Esophagus muscularis mucosa (tissue), 4 donors: ENCODE measurements at regions not wholly inside any gene's neighbourhood (a gene's known extent, or its start where the extent isn't known, plus 50 kb on each side); places are given as distances from the start of the nearest gene placed in this dataset.

Experiments used
- DNase-seq: peaks from one replicate; pipeline ENCODE4 v3.0.0-alpha.2; 2017; ENCODE audit errors: extremely low spot score
- H3K27ac ChIP-seq, 4 donors: fragments of 200-600 bp; sonication (generic); replicated peaks in 1 of 4; 1 replicate in 3 of 4; 2 replicates in 1 of 4; pipeline ENCODE4 v1.5.1; 2016 to 2019; ENCODE audit warnings: mild to moderate bottlenecking in 1 of 4
- H3K27me3 ChIP-seq, 4 donors: fragments of 200-600 bp; sonication (generic); one replicate each; pipeline versions ENCODE4 v1.5.1 to v1.6.0; 2016 to 2019
- H3K36me3 ChIP-seq, 4 donors: fragments of 200-600 bp; sonication (generic); one replicate each; pipeline ENCODE4 v1.5.1; 2016 to 2019
- H3K4me1 ChIP-seq, 4 donors: fragments of 200-600 bp; sonication (generic); one replicate each; pipeline ENCODE4 v1.5.1; 2016 to 2019
- H3K4me3 ChIP-seq, 4 donors: fragments of 200-600 bp; sonication (generic); 1 replicate in 2 of 4; 2 replicates in 2 of 4; pipeline ENCODE4 v1.5.1; 2016 to 2019; ENCODE audit warnings: mild to moderate bottlenecking in 4 of 4, moderate library complexity in 1 of 4
- H3K9me3 ChIP-seq, 4 donors: fragments of 200-600 bp; sonication (generic); 1 replicate in 3 of 4; 2 replicates in 1 of 4; pipeline ENCODE4 v1.5.1; 2016 to 2019
- EP300 ChIP-seq: sonication (generic); formaldehyde crosslinking; IDR thresholded peaks from one replicate; pipeline ENCODE4 v1.6.1; 2017; ENCODE audit warnings: antibody characterized with exemption
- POLR2A ChIP-seq: fragments of 450-650 bp; IDR thresholded peaks from one replicate; pipeline ENCODE4 v1.6.1; 2017; ENCODE audit warnings: antibody characterized with exemption, moderate library complexity, mild to moderate bottlenecking, low read depth
- POLR2AphosphoS5 ChIP-seq, 2 donors: sonication (generic); formaldehyde crosslinking; IDR thresholded peaks; one replicate each; pipeline ENCODE4 v1.6.1; 2017; ENCODE audit warnings: antibody characterized with exemption in 2 of 2
- WGBS: methylation state at CpG from one replicate; pipeline ENCODE4 v1.1.5; 2018; 5-methylcytosine and 5-hydroxymethylcytosine counted together
- intact Hi-C: fragments of 100-400 bp; cut with DNase I; formaldehyde crosslinking; loops from one replicate; pipeline ENCODE4 v1.15.1; 2023
- TF ChIP-seq, protein P1 (sequence below), 3 experiments: fragments of 200-600 bp in 2 of 3; fragments of 450-650 bp in 1 of 3; sonication (generic) in 2 of 3; IDR thresholded peaks; one replicate each; pipeline ENCODE4 v1.5.1; 2017 to 2019; ENCODE audit warnings: antibody characterized with exemption in 3 of 3, mild to moderate bottlenecking in 2 of 3, moderate library complexity in 1 of 3

DNA sequence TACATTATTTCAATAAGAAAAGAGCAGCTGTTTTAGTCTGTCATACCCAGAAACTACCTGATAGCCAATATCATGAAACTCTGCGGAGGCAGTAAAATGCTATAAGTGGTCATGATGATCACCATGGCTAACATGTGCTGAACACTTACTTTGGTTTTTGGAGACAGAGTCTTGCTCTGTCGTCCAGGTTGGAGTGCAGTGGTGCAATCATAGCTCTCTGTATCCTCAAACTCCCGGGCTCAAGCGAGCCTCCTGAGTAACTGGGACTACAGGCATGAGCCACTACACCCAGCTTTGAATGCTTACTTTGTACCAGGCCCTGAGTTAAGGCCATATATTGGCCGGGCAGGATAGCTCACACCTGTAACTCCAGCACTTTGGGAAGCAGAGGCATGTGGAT is 101.2 kb upstream of the DHX40 start:
- no peak overlapping the region for H3K4me3 ChIP-seq
- H3K27ac ChIP-seq, result no peak overlapping the region
- 91% methylated on average over 5 of the region's 5 CpGs for WGBS
- H3K9me3 ChIP-seq, result no peaks in the 10 kb centered on the region
- intact Hi-C loops, result no loop called here
- TF ChIP-seq EP300 (no peak), POLR2AphosphoS5 (IDR thresholded peaks at IDR 0.05) (no peak), POLR2A (no peak)
- TF ChIP-seq, protein P1, sequence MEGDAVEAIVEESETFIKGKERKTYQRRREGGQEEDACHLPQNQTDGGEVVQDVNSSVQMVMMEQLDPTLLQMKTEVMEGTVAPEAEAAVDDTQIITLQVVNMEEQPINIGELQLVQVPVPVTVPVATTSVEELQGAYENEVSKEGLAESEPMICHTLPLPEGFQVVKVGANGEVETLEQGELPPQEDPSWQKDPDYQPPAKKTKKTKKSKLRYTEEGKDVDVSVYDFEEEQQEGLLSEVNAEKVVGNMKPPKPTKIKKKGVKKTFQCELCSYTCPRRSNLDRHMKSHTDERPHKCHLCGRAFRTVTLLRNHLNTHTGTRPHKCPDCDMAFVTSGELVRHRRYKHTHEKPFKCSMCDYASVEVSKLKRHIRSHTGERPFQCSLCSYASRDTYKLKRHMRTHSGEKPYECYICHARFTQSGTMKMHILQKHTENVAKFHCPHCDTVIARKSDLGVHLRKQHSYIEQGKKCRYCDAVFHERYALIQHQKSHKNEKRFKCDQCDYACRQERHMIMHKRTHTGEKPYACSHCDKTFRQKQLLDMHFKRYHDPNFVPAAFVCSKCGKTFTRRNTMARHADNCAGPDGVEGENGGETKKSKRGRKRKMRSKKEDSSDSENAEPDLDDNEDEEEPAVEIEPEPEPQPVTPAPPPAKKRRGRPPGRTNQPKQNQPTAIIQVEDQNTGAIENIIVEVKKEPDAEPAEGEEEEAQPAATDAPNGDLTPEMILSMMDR (IDR thresholded peaks at IDR 0.05), result no peak
- no peaks in the 10 kb centered on the region for H3K36me3 ChIP-seq
- H3K27me3 ChIP-seq, result no peaks in the 10 kb centered on the region
- peak; percentile 60 for DNase-seq
- no peaks in the 10 kb centered on the region for H3K4me1 ChIP-seq

DNA sequence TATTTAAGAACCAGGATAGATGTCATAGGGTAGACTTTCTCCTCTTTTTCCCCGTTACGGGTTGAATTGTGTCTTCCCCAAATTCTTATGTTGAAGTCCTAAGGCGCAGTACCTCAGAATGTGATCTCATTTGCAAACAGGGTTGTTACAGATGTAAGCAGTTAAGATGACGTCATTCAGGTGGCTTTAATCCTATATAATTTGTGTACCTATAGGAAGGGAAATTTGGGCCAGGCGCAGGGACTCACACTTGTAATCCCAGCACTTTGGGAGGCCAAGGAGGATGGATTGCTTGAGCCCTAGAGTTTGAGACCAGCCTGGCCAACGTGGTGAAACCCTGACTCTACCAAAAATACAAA is 99.5 kb upstream of the DHX40 start:
- 96% methylated on average over 6 of the region's 6 CpGs for WGBS
- Histone ChIP-seq H3K9me3 (no peaks in the 10 kb centered on the region), H3K36me3 (no peaks in the 10 kb centered on the region), H3K27me3 (no peaks in the 10 kb centered on the region), H3K4me3 (no peak overlapping the region), H3K27ac (no peak overlapping the region), H3K4me1 (no peaks in the 10 kb centered on the region)
- peak; percentile 47 for DNase-seq
- TF ChIP-seq POLR2A (no peak), POLR2AphosphoS5 (IDR thresholded peaks at IDR 0.05) (no peak), EP300 (no peak)
- TF ChIP-seq, protein P1 (IDR thresholded peaks at IDR 0.05), result no peak
- intact Hi-C loops, result no loop called here

DNA sequence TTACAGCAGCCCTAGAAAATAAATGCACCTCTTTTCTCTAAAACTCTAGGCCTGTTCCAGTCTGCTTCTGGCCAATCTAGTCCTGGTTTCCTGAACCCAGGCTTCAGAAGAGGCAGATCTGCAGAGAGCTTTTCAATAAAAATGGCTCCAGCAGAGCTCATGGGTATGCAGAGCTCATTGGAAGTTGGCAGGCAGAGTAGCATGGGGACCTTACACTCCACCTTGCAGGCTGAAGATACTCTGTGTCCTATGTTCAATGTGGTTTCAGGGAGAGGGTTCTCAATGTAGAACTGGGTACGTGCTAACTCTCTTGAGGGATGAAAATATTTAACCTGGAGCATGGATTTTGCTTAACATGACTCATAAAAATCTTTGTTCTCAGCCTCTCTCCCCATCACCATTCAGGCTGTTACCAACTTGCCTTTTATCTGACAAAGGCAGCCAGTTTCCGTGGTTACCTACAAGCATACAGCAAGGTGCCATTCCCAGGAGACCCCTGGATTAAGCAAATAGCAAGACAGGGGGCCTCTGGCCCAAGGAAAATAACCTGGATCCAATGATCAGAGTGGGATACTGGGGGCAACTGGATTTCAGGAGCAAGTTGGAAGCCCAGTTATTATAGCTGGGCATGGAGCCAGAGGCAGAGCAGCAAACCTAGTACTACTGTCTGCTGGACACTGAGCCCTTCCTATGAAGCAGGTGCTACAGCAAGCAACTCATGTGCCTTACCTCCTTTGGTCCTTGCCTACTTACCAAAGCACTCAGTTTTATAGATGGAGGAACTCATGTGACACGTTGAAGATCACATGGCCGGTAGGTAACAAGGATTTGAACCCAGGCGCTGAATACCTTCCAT is 98.2 kb upstream of the DHX40 start:
- Histone ChIP-seq H3K27me3 (no peaks in the 10 kb centered on the region), H3K36me3 (no peaks in the 10 kb centered on the region), H3K4me3 (no peak overlapping the region), H3K27ac (no peak overlapping the region), H3K4me1 (no peaks in the 10 kb centered on the region), H3K9me3 (no peaks in the 10 kb centered on the region)
- intact Hi-C loops, result no loop called here
- 87% methylated on average over 3 of the region's 5 CpGs for WGBS
- no peak for TF ChIP-seq POLR2AphosphoS5 (IDR thresholded peaks at IDR 0.05)
- no peak for TF ChIP-seq POLR2A
- TF ChIP-seq, protein P1 (IDR thresholded peaks at IDR 0.05), result no peak
- no peak for TF ChIP-seq EP300
- peak; percentile 66 for DNase-seq

DNA sequence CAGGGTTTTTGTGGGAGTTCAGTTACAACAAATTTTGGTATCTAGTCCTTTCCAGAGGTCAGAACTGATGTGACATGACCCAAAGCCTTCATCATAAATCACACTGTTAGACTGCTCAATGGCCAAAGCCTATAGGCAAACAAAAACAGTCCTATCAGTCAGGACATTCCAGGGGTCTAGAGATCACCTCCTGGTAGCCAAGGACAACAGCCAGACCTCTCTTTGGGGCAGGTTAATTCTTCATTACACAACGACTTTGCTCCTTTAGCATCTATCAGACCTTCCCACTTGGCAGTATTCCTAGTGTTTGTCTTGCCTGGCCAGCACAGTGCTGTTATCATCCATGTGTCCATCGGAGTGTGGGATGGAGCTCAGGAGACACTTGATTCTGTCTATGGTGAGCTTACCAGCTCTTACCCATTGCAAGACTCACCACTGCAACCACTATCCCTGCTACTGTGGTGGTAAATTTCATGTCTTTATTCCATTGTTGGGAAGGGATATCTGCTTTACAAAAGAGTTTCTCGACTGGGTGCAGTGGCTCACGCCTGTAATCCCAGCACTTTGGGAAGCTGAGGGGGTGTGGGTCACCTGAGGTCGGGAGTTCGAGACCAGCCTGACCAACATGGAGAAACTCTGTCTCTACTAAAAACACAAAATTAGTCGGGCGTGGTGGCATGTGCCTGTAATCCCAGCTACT is 95.5 kb upstream of the DHX40 start:
- intact Hi-C loops, result no loop called here
- no peak overlapping the region for H3K27ac ChIP-seq
- TF ChIP-seq, protein P1 (IDR thresholded peaks at IDR 0.05), result no peak
- TF ChIP-seq POLR2A (no peak), EP300 (no peak), POLR2AphosphoS5 (IDR thresholded peaks at IDR 0.05) (no peak)
- peak; percentile 77 for DNase-seq
- H3K4me3 ChIP-seq, result no peak overlapping the region
- no peaks in the 10 kb centered on the region for H3K27me3 ChIP-seq
- H3K9me3 ChIP-seq, result no peaks in the 10 kb centered on the region
- no peaks in the 10 kb centered on the region for H3K4me1 ChIP-seq
- H3K36me3 ChIP-seq, result no peaks in the 10 kb centered on the region
- WGBS, result 82% methylated on average over 8 of the region's 8 CpGs
